GM19468 (cell line): ENCODE measurements at regions not wholly inside any gene's neighbourhood (a gene's known extent, or its start where the extent isn't known, plus 50 kb on each side); places are given as distances from the start of the nearest gene placed in this dataset.

Experiments used
- ATAC-seq: cut with Tn5 transposase; IDR thresholded peaks from one replicate; pipeline ENCODE4 v1.9.1; 2021; ENCODE audit warnings: mild to moderate bottlenecking, moderate library complexity, moderate number of reproducible peaks; ENCODE audit not compliant: unreplicated experiment; ENCODE audit errors: extremely low read depth

DNA sequence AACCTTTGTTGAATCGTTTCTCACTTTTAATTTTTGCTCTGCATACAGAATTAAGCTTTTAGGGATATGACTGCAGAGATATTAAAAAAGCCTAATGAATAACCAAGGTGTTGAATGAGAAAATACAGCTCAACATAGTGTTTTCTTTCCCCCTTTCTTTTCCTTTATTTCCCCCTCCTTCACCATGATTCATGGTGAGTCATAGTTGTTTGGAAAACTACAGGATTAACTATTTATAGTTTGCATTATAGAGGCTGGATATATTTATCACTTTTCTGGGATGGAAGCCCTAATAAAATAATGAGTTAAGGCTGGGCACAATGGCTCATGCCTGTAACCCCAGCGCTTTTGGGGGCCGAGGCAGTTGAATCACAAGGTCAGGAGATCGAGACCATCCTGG lies 115.0 kb downstream of the DNAJB9 start:
- ATAC-seq: no peak

DNA sequence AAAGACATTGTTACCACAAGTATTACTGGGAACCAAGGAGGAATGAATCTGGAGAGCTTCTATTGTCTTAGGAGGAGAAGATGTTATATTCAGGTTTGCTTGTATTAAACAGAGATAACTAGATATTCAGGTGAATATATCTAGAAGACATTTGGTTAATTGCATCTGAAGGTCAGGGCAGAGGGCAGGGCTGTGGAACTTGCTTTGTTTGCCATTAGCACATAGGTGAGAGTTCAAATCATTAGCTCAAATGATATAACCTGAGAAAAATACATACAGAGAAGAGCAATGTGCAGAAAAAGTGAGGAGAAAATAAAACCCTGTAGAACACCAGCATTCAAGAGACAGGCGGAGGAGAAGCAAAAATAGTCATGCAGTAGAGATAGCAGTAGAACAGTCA lies 116.8 kb downstream of the DNAJB9 start:
- no peak for ATAC-seq

DNA sequence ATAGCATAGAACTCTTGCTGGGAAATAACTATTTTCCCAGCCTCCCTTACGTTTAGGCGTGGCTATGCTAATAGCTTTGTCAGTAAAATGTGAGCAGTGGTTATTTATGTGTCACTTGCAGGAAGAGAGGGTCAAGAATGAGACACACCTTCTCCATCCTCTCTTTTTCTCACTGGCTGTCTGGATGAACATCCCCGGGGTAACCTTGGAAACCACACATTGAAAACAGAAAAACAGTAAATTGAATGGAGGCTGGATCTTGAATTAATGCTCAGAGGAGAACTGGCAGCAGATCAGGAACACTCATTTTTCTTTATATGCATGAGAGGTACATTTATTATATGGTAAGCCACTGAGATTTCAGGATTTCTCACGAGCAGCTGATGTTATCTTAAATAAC lies 127.6 kb downstream of the DNAJB9 start:
- no peak for ATAC-seq

DNA sequence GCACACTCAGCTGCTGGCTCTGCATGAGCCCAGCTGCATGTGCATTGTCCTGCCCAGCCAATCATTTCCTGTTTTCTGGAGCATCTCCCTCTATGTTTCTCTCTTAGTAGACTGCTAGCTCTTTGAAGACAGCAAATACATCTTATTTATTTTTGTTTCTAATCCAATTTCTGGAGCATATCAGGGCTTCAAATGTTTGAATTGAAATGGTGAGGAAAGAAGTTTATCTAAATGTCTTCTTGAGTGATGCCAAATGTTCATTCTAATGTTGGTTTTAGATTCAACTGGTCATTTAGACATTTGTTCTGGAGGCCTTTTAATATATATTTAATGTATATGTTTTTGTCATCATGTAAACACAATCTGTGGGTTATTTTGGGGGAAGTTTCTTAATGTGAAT lies 141.9 kb downstream of the DNAJB9 start:
- no peak for ATAC-seq

DNA sequence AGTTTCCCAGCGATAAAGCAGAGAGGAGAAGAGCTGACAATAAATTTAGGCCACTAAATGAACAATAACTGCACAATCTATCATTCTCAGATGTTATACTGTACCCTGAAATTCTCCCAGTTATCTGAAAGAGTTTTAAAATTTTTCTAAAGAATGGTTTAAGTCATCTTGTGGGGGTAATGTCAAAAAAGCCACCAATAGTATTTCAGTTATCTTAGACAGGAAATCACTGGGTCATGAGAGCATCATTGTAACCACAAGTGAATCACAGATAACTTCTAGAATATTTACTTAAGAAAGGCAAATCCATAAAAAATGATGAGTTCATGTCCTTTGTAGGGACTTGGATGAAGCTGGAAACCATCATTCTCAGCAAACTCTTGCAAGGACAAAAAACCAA lies 147.1 kb downstream of the DNAJB9 start:
- no peak for ATAC-seq

DNA sequence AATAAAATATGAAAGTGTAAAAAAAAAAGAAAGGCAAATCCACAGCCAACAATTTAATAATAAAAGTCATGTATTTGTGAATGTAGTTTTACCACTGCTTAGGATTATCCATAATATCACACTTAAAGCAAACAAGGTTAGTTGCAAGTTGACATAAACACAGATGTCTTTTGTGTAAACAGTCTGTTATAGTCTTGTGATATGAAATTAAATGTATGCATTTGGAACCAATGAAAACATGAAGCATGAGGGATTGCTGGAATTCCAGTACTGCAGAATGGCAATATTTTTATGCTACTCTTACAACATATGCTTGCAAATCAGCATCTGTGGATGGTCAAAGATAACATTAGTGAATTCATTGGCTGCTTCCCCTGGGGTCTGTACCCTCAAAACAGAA lies 148.1 kb downstream of the DNAJB9 start:
- ATAC-seq: no peak

DNA sequence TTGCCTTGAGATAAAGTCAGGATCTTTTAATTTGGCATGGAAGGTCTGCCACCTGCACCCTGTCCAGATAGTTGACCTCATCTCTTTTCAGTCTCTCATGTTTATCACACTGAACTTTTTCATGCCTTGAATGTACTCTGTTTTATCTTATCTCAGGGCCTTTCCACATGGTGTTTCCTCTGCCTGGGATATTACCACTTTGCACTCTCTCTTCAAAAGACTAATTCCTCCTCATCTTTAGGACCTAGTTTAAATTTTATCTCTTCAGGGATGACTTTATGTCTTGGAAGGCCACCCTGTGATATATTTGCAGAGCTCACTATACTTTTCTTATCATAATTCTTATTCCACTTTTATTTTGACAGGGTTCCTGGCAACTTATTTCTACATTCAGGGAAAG lies 150.0 kb downstream of the DNAJB9 start:
- ATAC-seq: no peak

DNA sequence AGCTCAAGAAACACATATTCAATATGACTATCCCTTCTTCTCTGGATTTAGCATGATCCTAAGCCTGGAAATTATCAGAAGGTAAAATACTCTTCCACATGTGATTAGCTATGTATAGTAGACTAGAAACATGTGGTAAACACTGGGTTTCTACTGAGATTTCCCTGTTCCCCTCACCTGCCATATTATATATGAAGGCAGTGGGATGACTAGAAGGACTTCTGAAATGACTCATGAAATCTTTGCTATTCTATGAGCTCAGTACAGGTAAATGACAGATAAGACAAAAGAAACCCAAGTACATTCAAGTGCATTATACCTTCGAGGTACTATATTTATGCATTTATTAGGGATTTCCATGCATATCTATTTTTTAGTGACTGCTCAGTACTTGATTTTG lies 152.9 kb downstream of the DNAJB9 start:
- ATAC-seq: no peak

DNA sequence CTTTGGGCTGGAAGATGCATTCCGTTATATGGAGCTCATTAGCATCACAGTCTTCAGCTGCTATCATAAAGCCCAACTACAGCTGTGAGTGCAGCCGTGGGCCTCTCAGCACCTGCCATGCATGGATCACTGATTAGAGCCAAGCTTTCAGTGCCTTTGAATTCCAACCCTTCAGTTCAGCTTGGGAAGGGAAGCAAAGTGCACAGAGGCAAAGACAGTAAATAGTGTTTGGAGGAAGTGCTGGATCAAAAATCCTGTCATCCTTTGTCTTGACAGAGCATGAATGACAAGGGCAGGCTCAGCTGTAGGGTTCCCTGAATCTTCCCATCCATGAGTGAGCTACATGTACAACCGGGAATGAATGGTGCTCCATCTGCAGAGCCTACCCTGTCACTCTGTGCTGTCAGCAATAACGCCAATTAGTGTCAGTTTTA lies 153.7 kb downstream of the DNAJB9 start:
- no peak for ATAC-seq

DNA sequence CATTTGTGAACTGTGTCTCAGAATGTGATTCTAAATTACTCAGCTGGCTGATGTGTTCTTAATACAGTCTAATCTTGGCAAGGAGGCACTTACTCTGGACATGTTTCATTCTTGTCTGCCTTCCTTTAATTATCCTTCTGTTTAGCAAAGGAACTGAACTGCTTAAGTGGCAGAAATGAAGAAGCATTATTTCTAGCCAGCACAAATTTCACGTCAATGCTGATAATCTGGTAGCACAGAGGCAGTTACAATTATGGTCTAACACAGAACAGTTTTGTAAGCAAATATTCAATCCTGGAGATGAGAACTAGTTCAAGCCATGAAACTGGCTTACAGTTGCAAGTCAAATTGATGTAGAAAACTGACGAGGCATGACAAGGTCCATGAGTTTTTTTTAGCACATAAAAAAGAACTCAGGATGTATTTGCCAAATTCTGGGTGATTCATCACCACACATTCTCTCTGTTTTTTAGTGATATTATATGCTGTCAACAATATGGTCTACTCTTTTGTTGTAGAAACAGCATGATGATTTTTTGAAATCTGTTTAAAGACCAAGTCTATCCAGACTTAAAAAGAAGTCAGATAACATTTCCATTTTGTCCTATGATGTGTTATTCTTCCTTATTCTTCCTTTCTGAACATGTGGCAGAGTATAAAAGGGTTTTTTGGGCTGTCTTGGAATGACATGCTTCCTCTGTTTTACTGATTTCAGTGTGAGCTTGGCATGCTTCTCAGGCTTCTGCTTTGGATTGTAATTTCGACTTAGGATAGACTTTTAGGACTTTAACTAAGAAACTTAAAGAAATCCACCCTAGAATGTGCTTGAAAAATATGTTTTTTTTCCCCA lies 154.8 kb downstream of the DNAJB9 start:
- no peak for ATAC-seq

DNA sequence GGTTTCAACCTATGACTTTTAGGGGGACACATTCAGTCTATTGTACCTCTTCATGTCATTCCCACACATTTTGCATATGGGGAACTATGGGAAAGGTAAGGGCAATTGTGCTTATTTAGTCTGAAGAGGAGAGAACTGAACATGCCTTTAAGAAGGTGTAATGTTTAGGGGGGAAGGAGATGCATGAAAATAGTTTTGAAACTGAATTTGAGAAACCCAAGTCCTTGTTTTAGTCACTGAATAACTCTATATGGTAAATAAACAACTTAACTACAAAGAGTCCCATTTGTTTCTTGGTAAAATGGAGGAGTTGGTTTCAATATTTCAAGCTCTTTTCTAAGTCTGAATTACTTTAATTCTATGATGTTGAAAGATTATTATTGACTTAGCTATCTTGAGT lies 166.1 kb downstream of the DNAJB9 start:
- ATAC-seq: no peak

DNA sequence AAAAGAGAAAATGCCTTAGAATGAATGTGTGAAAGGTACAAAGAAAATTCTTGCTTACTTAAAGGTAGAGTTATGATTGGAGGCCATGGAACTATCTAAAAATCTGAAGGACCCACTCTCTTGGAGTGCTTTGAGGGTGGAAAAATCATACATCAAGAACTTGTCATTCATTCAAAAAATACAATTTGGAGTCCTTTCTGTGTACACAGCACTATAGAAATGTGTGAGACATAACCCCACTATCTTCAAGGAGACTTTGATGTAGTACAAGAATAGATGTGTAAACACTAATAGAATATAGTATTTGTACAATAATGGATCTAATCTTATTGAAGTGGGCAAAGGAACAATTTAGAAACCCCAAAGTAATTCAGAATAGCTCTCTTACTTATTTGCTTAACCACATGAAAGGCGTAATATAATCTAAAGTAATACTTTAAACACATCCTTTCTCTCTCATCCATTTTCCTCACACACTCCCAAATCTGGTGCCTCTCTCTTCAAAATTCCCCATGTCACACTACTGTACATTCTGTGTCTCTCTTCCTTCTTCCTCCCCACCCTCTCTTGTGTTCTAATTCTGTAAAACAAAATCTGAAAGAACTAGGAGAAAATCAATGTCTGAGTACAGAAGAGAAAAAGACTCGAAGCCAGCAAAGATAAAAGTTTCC lies 166.7 kb downstream of the DNAJB9 start:
- no peak for ATAC-seq

DNA sequence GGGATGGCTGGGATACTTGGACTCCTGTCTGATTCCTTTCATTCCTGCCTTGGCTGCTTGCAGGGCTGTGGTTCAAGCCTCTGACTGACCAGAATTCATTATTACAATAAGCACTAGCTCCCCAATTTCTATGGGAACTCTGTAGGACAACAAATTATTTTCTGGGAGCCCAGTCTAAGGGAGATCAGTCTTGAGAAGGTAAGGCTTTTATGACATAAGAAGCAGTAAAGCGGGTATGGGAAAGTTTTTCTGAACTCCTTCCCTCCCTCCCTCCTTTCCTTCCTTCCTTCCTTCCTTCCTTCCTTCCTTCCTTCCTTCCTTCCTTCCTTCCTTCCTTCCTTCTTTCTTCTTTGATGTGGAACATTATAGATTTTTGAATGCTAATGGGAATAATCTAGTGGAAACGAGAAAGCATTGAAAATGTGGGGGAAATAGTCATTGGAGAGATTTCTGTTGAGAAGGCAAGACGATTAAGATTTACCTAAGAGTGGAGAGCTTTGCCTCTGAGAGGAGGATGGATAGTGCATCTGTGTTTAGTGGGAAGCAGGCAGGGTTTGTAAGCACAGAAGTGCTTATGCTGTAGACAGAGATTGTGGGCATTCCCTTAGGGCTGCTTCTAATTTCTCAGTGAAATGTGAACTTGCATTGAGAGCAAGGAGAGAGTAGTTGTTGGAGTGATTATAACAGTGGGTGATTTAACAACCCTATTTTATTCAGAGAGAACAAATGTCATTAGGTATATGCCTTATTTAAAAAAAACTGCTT lies 201.5 kb downstream of the DNAJB9 start:
- ATAC-seq: no peak

DNA sequence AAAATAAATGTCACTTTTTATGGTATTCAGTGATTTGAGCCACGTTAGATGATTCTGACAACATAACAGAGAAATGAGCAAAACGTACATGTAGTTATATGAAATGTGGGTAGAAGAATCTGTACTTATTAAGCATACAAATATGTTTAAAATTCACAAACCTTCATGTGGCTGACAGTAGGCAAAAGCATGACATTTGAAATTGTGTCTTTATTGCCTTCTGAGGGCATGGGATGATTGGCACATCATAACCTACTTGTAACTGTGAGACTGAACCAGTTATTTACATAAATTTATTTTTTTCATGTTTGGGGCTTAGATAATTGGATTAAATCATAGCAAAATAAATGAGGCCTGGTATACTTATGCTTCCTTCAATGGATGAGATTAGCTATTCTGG lies 202.2 kb downstream of the DNAJB9 start:
- ATAC-seq: no peak

DNA sequence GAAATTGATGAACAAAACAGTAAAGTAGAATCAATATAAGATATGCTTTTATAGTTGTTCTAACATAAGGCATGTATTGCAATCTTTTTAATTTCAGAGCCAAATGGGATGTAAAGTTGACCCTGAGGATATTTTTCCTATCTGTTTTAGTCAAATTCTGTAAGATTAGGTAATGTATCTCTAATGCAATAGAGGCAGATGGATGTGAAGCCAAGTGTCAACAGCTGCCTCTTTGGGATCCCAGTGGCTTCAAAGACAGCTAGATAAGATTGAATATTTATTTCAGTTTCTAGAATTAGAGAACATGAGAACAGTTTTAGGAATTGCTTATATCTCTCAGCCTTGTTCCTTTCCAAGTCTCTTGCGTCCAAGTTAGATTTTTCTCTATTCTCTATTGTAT lies 208.3 kb downstream of the DNAJB9 start:
- ATAC-seq: no peak

DNA sequence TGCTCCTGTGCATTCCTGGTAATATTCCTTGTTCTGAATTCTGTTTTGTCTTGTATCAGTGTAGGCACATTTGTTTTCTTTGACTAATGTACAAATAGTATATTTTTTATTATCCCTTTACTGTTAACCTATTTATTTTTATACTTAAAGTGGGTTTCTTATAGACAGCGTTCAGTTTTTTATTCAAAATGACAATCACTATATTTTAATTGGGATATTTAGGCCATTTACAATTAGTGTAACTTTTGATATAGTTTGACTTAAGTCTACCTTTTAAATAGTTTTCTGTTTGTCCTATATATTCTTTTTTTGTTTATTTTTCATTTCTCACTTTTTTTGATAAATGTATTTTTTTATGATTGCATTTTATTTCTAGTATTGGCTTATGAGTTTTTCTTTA lies 219.8 kb downstream of the DNAJB9 start:
- no peak for ATAC-seq

DNA sequence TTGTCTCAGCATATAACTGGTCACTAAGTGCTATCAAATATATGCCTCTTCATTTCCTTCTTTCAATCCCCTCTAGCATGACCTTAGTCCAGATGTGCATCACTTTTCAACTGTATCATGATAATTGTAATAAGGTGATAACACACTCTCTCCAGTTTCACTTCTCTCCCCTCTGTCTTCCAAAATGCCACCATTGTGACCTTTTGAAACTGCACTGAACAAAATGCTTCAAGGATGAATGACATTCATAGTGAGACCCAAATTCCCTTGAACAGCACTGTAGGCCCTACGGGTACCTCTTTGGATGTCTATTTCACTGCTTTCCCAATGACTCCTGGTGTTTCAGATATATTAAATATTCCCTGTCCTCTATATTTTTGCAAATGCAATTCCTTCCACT lies 224.8 kb downstream of the DNAJB9 start:
- no peak for ATAC-seq

DNA sequence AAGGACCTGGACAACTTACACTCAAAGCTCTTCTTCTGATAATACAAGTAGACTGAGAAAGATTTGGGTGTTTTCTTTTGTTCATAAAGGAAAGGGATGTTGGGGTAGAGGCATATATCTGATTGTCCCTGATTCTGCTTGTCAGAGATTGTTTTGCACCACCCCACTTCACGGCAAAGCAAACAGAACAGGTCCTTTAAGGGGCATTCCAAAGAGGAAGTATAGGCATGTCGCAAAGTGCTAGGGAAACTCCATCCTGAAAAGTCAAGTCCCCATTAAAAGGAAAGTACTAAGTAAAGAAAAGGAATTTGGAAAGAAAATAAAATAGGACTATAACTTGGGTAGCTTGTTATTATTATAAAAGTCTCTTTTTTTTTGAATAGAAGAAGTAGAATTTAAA lies 233.0 kb downstream of the DNAJB9 start:
- no peak for ATAC-seq

DNA sequence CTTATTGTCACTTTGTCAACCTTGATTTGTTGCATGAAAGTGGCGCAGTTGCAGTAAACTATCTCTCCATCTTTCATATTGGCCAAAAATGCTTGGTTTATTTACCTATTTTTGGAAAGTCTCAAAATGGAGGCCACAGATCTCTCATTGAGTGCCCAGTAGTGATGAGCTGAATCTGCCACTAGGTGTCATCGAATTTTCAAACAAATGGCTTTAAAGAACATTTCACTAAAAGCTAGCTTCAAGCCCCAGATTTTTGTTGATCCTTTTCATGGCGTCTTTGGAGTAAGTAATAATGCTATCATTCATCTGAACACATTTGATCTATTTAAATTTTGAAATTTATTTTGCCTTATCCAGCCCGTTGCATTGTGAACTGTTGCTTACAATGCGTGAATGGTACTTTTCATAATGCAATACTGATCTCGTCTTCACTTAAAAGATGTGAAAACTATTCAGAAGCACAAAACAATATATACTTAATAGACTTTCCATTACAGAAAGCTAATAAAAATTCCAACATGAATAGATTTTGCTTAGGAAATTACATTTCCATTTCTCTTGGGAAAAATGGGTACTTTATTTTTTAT lies 236.2 kb downstream of the DNAJB9 start:
- no peak for ATAC-seq

DNA sequence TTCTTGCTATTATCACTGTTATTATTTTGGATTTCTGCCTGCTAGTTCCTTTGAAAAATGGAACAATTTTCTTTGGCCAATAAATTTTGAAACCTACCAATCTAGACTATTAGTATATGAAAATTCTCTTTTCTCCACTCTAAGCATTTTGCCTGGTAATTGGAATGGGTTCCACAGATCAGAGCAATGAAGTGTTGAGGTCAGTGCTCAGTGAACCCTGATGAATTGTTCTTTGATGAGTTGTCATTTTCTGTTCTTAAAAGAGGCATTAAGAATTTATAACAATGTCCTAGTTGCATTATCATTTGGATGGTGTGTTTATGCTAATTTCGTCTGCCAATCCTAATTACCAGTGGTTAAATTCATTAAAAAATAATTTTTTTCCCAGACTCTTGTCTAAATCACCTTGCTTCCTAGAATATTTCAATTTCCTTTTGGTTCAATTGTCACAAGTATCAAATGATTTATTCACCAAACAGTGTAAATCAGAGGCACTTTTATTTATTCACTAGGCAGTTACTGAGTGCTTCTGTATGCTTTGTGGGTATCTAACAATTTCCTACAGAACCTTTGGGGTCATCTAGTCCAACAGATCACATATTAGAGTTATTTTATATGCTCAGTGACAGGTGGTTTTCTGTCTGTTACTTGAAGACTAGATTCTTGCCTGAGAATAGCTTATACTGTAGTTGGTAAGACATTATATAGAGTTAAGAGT lies 239.0 kb downstream of the DNAJB9 start:
- ATAC-seq: no peak
